CD4-positive, alpha-beta T cell (primary cell): ENCODE measurements at regions not wholly inside any gene's neighbourhood (a gene's known extent, or its start where the extent isn't known, plus 50 kb on each side); places are given as distances from the start of the nearest gene placed in this dataset.

Experiments
- ATAC-seq: fragments of 200-7000 bp; cut with Tn5 transposase; one replicate; pipeline ENCODE4 v1.10.0; 2022; ENCODE audit warnings: mild to moderate bottlenecking; ENCODE audit not compliant: poor library complexity
- CTCF ChIA-PET: fragments of 350-600 bp; sonication (Branson Sonifier 250); formaldehyde crosslinking; loops from one replicate; lab custom pipeline; 2021; ENCODE audit warnings: antibody characterized with exemption, inconsistent platforms; lab: Charles Lee
- POLR2A ChIA-PET: fragments of 350-600 bp; sonication (Branson Sonifier 250); formaldehyde crosslinking; loops from one replicate; lab custom pipeline; 2021; ENCODE audit warnings: antibody characterized with exemption, inconsistent platforms; lab: Charles Lee
- DNase-seq, 14 experiments: peaks; one replicate each; pipeline ENCODE4 v3.0.0-alpha.2; 2013 to 2020; ENCODE audit warnings: mixed read lengths in 2 of 14
- H3K27ac ChIP-seq, 2 donors: one replicate each; pipeline versions ENCODE4 v1.5.1 to v1.7.0; 2013; ENCODE audit warnings: low read length in 2 of 2, low read depth in 1 of 2, mild to moderate bottlenecking in 1 of 2
- H3K27me3 ChIP-seq, 2 experiments: 1 replicate in 1 of 2; 2 replicates in 1 of 2; pipeline versions ENCODE4 v1.6.1 to v1.7.0; 2013; ENCODE audit warnings: low read length in 2 of 2, control low read depth in 1 of 2, mild to moderate bottlenecking in 1 of 2, moderate library complexity in 1 of 2; ENCODE audit not compliant: insufficient read depth in 2 of 2, control insufficient read depth in 1 of 2
- H3K36me3 ChIP-seq: one replicate; pipeline ENCODE4 v1.6.1; 2013; ENCODE audit warnings: low read length, control low read depth; ENCODE audit not compliant: insufficient read depth
- H3K4me1 ChIP-seq: one replicate; pipeline ENCODE4 v1.6.1; 2013; ENCODE audit warnings: low read length, control low read depth; ENCODE audit not compliant: insufficient read depth
- H3K4me3 ChIP-seq: one replicate; pipeline ENCODE4 v1.5.1; 2013; ENCODE audit warnings: mild to moderate bottlenecking, low read length, moderate library complexity
- H3K9me3 ChIP-seq, 2 experiments: 1 replicate in 1 of 2; 2 replicates in 1 of 2; pipeline versions ENCODE4 v1.6.1 to v1.7.0; 2013; ENCODE audit warnings: low read length in 2 of 2, mild to moderate bottlenecking in 2 of 2, control low read depth in 1 of 2, moderate library complexity in 1 of 2; ENCODE audit not compliant: control insufficient read depth in 1 of 2, insufficient read depth in 1 of 2
- H3K27ac Mint-ChIP-seq: one replicate; pipeline ENCODE4 v1.8.0; 2020; ENCODE audit warnings: mixed read lengths
- H3K27me3 Mint-ChIP-seq: one replicate; pipeline ENCODE4 v1.8.0; 2021; ENCODE audit warnings: mixed read lengths
- H3K36me3 Mint-ChIP-seq: one replicate; pipeline ENCODE4 v1.8.0; 2021; ENCODE audit warnings: low read depth, mixed read lengths
- H3K4me1 Mint-ChIP-seq: one replicate; pipeline ENCODE4 v1.8.0; 2021; ENCODE audit warnings: low read depth, mixed read lengths
- H3K4me3 Mint-ChIP-seq: one replicate; pipeline ENCODE4 v1.8.0; 2020; ENCODE audit warnings: mild to moderate bottlenecking, mixed read lengths
- H3K9me3 Mint-ChIP-seq: one replicate; pipeline ENCODE4 v1.8.0; 2020; ENCODE audit warnings: mixed read lengths
- intact Hi-C, 2 experiments: fragments of 100-400 bp; cut with DNase I in 1 of 2; cut with micrococcal nuclease in 1 of 2; formaldehyde crosslinking; loops; one replicate each; pipeline versions ENCODE4 v1.15.1 to v1.9.0; 2023 to 2025; cut with DNase I, micrococcal nuclease
- TF ChIP-seq, protein P1 (sequence below): fragments of 200-600 bp; IDR thresholded peaks from one replicate; pipeline ENCODE4 v1.8.0; 2022; ENCODE audit warnings: antibody characterized with exemption, mild to moderate bottlenecking

DNA sequence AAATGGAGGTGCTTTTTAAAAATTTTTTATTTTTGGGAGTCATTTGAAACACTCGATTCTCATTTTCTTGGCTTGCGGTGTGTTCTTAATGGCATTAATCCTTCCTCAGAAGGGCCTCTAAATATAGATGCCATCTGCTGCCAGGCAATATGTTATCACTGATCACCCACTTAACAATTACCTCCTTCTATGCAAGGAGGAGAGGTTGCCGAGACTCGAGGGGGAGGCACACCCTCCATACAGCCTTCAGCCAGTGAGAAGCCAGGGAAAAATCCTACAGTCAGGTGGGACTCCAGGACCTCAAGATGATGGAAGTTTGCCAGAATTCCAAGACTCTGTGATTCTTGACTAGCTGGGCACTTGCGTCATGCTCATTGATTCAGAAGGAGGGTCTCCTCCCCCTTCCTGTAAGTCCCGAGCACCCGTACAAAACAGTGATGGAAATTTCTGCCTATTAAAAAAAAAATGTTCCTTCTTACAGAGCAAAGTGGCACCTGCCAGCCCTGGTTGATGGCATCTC is 574.5 kb downstream of the TYW1 start:
- Histone ChIP-seq H3K9me3 (peaks cover 0 to 4% of the 10 kb centered on the region in 2 experiments), H3K4me1 (no peaks in the 10 kb centered on the region), H3K4me3 (no peak overlapping the region), H3K27me3 (no peaks in the 10 kb centered on the region), H3K27ac (no peak overlapping the region), H3K36me3 (no peaks in the 10 kb centered on the region)
- no peak overlapping the region for H3K4me3 Mint-ChIP-seq
- H3K36me3 Mint-ChIP-seq: no peaks in the 10 kb centered on the region
- peaks cover 9% of the 10 kb centered on the region for H3K9me3 Mint-ChIP-seq
- DNase-seq: no peak
- H3K27me3 Mint-ChIP-seq: no peaks in the 10 kb centered on the region
- ChIA-PET POLR2A (no interaction called here), CTCF (no interaction called here)
- no peak overlapping the region for H3K27ac Mint-ChIP-seq
- intact Hi-C loops: loop anchor here in 1 of 2 experiments (10.0 kb wide), 1 partner anchor 64 kb away; no protein-coding TSS in a partner anchor
- no peak for ATAC-seq
- H3K4me1 Mint-ChIP-seq: no peaks in the 10 kb centered on the region
- TF ChIP-seq, protein P1, sequence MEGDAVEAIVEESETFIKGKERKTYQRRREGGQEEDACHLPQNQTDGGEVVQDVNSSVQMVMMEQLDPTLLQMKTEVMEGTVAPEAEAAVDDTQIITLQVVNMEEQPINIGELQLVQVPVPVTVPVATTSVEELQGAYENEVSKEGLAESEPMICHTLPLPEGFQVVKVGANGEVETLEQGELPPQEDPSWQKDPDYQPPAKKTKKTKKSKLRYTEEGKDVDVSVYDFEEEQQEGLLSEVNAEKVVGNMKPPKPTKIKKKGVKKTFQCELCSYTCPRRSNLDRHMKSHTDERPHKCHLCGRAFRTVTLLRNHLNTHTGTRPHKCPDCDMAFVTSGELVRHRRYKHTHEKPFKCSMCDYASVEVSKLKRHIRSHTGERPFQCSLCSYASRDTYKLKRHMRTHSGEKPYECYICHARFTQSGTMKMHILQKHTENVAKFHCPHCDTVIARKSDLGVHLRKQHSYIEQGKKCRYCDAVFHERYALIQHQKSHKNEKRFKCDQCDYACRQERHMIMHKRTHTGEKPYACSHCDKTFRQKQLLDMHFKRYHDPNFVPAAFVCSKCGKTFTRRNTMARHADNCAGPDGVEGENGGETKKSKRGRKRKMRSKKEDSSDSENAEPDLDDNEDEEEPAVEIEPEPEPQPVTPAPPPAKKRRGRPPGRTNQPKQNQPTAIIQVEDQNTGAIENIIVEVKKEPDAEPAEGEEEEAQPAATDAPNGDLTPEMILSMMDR: no peak

DNA sequence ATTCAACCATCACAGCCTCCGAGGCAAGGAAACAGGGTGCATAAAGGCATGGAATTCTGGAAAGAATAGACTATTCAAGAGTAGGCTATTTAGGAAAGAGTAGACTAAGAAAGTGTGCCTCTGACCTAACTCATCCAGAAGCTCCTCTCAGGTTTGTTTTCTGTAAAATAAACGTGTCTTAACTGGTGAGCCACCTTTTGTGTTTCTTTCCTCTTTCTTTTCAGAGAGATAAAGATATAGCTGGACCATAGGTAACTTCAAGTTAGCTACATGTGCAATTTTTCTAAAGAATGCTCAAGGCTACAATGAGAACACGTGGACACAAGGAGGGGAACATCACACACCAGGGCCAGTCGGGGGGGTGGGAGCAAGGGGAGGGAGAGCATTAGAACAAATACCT is 577.0 kb downstream of the TYW1 start:
- Histone ChIP-seq H3K27ac (no peak overlapping the region), H3K4me1 (no peaks in the 10 kb centered on the region), H3K27me3 (no peaks in the 10 kb centered on the region), H3K9me3 (peaks cover 0 to 12% of the 10 kb centered on the region in 2 experiments), H3K36me3 (no peaks in the 10 kb centered on the region), H3K4me3 (no peak overlapping the region)
- TF ChIP-seq, protein P1: no peak
- ChIA-PET CTCF (interaction anchor here (0.6 kb wide), 1 partner anchor 29 kb away, joined by 3 read pairs; no protein-coding TSS in a partner anchor), POLR2A (no interaction called here)
- DNase-seq: no peak
- Mint-ChIP-seq H3K36me3 (no peaks in the 10 kb centered on the region), H3K27me3 (no peaks in the 10 kb centered on the region), H3K27ac (no peak overlapping the region), H3K9me3 (peaks cover 9% of the 10 kb centered on the region), H3K4me3 (no peak overlapping the region), H3K4me1 (no peaks in the 10 kb centered on the region)
- intact Hi-C loops: loop anchor here in 1 of 2 experiments (10.0 kb wide), 1 partner anchor 61 kb away; no protein-coding TSS in a partner anchor
- no peak for ATAC-seq

DNA sequence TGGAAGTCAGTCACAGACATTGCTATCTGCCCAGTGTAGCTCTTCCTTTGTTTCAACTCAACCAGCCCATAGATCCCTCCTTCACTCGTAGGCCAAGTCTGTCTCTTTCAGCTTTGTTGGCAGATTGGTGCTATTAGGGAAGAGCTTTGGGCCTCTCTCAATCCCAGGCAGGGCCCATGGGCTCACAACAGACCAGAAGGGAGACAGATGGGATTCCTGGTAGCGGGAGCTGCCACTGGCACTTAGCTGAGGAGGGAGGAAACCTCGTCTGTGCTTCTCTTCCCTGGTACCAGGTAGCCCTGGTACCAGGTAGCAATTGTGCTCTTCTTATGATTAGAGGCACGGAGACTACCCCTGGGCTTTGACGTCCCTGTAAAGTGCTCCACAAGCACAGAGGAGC is 592.0 kb downstream of the TYW1 start:
- CTCF ChIA-PET: no interaction called here

More for the DNA sequence above, 592.0 kb downstream of the TYW1 start:
- Mint-ChIP-seq H3K36me3 (no peaks in the 10 kb centered on the region), H3K27ac (no peak overlapping the region), H3K9me3 (peaks cover 6% of the 10 kb centered on the region), H3K4me3 (no peak overlapping the region), H3K4me1 (no peaks in the 10 kb centered on the region), H3K27me3 (no peaks in the 10 kb centered on the region)
- TF ChIP-seq, protein P1: no peak
- DNase-seq (no peak), ATAC-seq (no peak)
- H3K9me3 ChIP-seq: peaks cover 12 to 26% of the 10 kb centered on the region in 2 experiments
- no peaks in the 10 kb centered on the region for H3K36me3 ChIP-seq
- intact Hi-C loops: no loop called here
- no peak overlapping the region for H3K4me3 ChIP-seq
- H3K4me1 ChIP-seq: no peaks in the 10 kb centered on the region
- H3K27ac ChIP-seq: no peak overlapping the region
- no peaks in the 10 kb centered on the region for H3K27me3 ChIP-seq
- POLR2A ChIA-PET: no interaction called here
